ENCODE measurements at regions not wholly inside any gene's neighbourhood (a gene's known extent, or its start where the extent isn't known, plus 50 kb on each side); places are given as distances from the start of the nearest gene placed in this dataset.
"Not testable (repeated sequence)": the region's sequence is repeated elsewhere in the genome, so short reads cannot be mapped to it uniquely, and the experiment has no call there.

GRCh38 chr20:58765780-58766179, 73.2 kb downstream of the NPEPL1 start:
- Mint-ChIP-seq H3K36me3 (ENCODE audit: low read depth) (no peaks in the 10 kb centered on the region), H3K9me3 (no peaks in the 10 kb centered on the region), H3K27me3 (ENCODE audit: low read depth) (peaks cover 51% of the 10 kb centered on the region), H3K4me3 (ENCODE audit: low read depth) (no peak overlapping the region), H3K4me1 (ENCODE audit: low read depth) (no peaks in the 10 kb centered on the region), H3K27ac (no peak overlapping the region)
- DNase-seq (ENCODE audit: low spot score): no peak
- intact Hi-C loops (cut with micrococcal nuclease): no loop called here

GRCh38 chr20:58767817-58768216, 75.2 kb downstream of the NPEPL1 start:
- H3K27me3 Mint-ChIP-seq (ENCODE audit: low read depth): peaks cover 58% of the 10 kb centered on the region
- H3K4me3 Mint-ChIP-seq (ENCODE audit: low read depth); DNase-seq (ENCODE audit: low spot score); H3K27ac Mint-ChIP-seq; H3K9me3 Mint-ChIP-seq; H3K36me3 Mint-ChIP-seq (ENCODE audit: low read depth); intact Hi-C loops (cut with micrococcal nuclease); H3K4me1 Mint-ChIP-seq (ENCODE audit: low read depth): not testable (repeated sequence)
